ENCODE measurements at regions not wholly inside any gene's neighbourhood (a gene's known extent, or its start where the extent isn't known, plus 50 kb on each side); places are given as distances from the start of the nearest gene placed in this dataset.
"Not testable (repeated sequence)": the region's sequence is repeated elsewhere in the genome, so short reads cannot be mapped to it uniquely, and the experiment has no call there.

DNA sequence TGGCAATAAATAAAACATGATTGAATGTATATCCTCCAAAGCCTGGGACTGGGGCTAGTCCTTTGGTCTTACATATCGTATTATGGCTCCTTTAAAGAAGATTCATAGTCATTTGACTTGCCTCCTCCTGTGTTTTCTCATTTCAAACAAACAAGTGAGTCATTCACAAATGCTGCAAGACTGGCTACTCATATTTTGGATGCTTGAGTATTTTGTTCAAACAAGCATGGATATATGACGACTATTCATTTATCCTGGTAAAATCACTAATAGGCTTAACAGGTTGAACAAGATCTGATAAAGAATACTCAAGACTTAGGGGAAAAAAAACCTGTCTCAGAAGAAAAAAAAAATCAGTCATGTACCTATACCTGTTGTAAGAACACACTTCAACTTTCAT lies 111.1 kb upstream of the CCDC28A start:
- no peak for DNase-seq (ENCODE audit: low read depth)

DNA sequence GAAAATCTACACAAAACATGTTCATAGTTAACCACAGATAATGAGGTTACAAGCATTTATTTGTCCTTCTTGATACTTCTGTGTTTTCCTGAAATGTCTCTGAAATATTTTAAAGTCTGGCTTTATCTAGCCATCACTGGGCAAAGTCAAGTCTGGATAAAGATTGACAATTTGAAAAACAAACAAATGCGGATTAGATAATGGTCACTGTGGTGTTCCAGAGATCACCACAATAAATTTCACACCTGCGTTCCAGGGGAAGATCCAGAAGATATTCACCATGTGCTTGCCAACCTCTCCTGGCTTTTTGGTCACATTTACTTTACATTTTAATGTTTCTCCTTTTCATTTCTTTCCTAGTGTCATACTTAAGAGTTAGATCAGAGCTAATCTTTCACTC lies 109.7 kb upstream of the CCDC28A start:
- no peak for DNase-seq (ENCODE audit: low read depth)

DNA sequence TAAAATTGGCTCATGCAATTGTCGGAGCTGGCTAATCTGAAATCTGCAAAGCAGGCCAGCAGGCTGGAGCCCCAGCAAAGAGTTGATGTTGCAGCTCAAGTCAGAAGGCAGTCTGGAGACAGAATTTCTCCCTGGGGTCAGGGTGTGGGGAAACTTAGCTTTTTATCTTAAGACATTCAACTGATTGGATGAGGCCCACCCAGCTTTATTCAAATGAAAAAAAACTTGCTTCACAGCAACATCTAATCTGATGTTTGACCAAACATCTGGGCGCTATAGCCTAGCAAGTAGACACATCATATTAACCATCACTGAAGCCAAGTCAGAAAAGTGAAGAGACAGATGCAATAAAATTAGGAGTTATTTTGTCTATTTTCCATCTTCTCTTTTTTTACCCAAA lies 108.8 kb upstream of the CCDC28A start:
- DNase-seq (ENCODE audit: low read depth): no peak

DNA sequence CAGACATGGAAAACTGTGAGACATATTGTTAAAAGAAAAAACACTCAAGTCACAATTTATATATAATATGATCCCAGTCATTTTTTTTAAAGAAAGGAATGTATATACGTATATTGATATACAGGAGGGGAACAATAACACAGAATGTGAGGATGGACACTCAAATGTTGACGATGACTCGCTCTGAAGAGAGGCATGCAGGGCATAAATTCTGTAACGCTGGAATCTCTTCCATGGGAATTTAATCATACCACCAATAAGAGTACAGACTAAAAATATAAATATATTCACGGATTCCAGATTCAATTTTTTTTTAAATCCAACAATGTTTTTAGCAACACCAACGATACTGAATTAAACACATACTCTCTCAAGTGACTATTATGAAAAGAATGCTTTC lies 106.9 kb upstream of the CCDC28A start:
- DNase-seq (ENCODE audit: low read depth): no peak

DNA sequence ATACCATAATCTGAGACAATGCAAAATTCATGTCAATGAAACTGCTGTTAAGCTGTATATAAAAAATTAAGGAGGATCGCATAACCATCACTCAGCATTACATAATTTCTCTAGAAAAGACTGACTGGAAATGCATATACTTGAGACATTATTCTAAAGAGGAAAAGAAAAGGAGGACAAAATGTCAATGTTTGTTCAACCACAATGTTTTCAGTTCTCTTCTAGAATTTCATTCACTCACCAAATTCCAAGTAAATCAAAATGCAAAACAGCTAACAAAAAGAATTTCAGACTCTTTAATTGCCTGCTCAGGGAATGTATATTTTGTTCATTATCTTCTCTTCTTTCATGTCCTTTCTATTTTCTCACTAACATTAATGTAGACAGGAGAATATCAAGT lies 106.2 kb upstream of the CCDC28A start:
- no peak for DNase-seq (ENCODE audit: low read depth)

DNA sequence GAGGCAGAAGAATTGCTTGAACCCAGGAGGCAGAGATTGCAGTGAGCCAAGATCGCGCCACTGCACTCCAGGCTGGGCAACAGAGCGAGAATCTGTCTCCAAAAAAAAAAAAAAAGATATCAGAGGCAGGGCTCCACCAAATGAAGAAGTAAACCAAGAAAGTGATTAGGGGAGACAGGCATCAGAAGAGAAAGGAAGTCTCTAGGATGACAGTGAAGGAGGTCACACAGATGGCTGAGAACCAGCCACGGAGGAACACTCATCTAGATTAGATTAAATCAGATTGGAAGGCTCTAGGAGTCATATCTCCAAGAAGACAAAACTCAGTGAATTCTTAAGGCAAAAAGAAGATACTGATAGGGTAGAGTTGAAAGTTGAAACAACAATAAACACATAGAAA lies 102.2 kb upstream of the CCDC28A start:
- no peak for DNase-seq (ENCODE audit: low read depth)

DNA sequence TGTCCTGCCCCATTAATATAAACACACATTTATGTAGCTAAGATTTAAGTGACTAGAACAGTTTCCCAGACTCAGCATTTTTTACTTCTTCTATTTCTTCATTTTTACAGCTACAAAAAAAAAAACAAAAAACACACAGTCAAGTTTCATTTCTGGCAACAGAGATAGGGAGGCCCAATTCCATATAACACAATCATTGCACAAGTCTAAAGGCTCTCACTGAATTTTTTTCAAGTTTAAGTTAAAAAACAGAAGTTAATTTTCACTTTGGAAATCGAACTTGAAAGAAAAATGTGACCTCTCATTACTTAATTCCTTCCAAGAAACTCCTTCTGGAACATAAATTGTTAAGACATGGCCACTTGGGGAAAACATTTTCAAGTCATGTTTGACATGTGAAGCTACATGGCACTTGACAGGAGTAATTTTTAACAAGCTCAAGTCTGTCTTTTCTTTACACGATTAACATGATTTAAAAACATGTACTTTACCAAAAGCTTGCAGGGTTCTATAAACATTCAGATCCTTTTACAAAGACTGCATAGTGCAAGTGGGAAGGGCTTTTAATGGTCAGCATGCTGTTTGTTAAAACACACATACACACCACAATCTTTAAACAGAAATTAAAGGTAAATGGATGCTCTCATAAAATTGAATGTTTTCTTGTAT lies 100.1 kb upstream of the CCDC28A start:
- DNase-seq (ENCODE audit: low read depth): no peak

DNA sequence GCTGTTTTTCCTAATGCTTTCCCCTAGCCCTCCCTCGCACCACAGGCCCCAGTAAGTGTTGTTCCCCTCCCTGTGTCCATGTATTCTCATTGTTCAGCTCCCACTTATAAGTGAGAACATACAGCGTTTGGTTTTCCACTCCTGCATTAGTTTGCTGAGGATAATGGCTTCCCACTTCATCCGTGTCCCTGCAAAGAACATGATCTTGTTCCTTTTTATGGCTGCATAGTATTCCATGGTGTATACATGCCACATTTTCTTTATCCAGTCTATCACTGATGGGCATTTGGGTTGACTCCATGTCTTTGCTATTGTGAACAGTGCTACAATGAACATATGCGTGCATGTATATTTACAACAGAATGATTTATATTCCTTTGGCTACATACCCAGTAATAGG lies 99.1 kb upstream of the CCDC28A start:
- DNase-seq (ENCODE audit: low read depth): not testable (repeated sequence)

DNA sequence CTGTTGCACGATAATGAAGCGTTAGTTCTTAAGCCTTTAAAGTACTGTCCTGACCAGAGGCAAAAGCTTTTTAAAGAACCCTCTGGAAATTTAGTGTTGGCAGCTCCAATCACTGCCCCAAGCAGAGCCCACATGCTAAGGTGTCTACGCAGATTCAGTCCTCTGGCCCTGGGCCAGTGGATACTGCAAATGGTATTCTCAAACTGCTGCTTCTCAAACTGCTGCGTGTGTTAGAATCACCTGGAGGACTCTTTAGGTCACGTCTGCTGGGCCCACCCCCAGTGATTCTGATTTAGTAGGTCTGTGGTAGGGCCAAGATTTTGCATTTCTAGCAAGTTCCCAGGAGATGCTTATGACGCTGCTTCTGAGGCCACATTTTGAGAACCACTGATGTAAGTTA lies 96.0 kb upstream of the CCDC28A start:
- no peak for DNase-seq (ENCODE audit: low read depth)

DNA sequence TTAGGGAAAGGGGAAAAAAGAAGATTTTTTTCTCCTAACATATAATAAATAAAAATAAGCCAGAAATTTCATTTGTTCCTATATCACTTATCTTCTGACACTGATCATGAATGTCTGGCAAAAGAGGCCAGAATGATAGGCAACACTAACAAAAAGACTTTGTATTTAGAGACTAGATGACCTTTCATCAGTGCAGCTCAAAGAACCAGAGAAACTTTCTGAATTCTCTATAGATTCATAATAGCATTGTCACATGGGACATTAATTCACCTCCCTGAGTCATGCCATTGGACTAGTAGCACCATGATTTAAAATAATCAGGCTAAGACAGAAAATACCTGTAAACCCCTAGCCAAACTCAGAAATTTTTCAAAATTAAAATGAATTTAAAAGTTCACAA lies 95.4 kb upstream of the CCDC28A start:
- no peak for DNase-seq (ENCODE audit: low read depth)

DNA sequence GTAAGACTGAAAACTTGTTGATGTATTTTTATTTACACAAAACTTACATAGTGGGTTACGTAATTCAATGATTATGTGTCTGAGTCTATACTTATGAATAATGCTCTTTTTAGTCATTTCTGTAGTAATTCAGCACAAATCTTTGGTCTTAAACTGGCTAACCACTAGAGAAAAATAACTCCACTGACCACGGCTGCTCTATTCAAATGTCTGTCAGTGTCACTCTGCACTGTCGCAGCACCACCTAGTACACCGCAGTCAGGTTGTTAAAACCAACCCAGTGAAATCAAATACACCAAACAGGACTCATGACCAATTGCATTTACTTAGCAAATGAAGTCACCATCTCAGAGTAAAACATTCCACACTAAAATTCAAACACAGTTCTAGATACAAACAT lies 93.5 kb upstream of the CCDC28A start:
- DNase-seq (ENCODE audit: low read depth): no peak

DNA sequence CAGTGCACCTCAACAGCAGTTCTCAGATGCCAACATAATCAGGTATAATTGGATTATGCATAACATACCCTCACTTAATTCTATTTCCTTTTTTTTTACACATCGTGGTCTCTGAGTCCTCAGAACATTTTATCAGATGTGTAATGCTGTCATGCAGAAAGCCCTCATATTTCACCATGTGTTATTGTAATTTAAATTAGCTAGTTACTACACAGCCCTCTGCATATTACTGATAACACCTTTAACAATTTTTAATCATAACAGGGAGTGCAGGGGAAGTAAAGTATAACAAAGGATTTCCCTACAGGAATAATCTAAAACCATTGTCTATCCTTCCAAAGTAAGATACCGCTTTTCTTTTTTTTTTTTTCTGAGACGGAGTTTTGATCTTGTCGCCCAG lies 91.9 kb upstream of the CCDC28A start:
- DNase-seq (ENCODE audit: low read depth): no peak

DNA sequence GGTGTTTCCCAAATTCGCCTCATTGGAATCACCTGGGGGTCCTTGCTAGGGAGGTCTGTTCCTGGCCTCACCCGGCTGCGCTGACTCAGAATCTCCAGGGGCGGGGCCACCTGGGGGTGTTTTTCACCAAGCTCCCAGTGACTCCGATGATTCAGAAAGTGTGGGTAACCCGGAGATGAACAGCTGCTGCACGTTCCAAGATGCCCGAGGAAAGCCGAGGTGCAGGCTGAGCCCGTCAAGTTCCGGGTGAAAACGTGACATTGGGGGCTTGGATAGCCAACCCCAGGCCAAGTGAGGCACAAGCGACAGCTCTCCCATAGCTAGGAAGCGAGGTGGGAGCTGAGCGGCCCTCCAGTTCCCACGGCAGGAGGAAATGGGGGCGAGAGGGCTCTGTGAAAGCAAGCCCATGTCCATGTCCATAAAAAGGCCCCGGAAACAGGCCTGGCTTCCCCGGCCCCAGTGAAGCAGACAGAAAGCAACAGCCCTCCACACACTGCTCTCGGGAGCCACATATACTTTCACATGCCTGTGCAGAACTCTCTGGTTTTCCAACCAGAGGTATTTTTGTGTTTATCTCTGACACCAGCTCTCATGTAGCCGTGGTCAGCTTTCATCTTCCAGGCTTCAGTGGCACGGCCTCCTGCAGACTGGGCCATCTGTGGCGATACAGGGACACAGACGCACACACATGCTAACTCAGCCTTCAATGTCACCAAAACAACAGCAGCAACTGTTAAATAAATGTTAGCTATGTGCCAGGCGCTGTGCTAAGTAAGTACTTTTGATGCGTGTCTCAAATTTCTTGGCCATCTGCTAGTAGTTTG lies 90.7 kb upstream of the CCDC28A start:
- no peak for DNase-seq (ENCODE audit: low read depth)

DNA sequence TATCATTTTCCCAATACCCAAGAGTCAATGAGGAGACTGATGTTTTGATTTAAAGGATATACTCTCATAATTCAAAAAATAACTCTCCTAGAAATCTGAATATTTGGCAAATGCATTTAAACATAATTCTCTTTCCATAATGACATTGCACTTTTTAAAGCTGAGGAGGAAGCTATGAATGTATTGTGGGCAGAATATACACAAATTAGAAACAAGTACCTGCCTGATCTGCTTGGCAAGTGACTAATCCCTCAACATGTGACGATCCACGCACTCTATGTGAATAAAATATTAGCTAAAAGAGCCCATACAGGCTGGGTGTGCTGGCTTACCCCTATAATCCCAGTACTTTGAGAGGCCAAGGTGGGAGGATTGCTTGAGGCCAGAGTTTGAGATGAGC lies 88.3 kb upstream of the CCDC28A start:
- DNase-seq (ENCODE audit: low read depth): no peak

DNA sequence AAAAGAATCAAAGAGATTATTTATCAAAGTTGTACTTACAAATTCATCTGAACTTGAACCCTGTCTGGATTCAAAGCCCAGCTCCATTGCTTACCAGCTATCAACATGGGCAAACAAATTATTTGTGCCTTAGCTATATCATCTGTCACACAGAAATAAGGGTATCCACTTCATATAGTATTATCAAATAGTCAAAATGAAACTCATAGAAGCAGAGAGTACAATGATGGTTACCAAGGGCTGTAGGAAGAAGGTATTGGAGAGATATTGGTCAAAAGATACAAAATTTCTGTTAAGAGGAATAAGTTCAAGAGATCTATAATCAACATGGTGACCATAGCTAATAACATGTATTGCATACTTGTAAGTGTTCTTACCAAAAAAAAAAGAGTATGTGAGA lies 87.8 kb upstream of the CCDC28A start:
- no peak for DNase-seq (ENCODE audit: low read depth)

DNA sequence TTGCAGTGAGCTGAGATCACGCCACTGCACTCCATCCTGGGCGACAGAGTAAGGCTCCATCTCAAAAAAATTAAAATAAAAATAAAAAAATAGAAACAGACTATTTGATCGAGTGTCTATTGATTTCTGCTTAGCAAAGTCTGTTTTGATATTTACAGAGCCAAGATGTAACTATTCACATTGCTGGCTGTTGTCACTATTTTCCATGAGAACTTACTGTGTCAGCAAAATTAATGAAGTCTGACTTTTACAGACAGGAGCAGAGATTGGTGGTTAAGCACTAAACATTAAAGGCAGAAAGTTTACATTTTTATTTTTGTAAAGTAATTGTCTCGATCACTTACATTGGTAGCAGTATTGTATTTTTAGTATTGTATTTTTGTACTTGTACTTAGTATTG lies 85.0 kb upstream of the CCDC28A start:
- no peak for DNase-seq (ENCODE audit: low read depth)

DNA sequence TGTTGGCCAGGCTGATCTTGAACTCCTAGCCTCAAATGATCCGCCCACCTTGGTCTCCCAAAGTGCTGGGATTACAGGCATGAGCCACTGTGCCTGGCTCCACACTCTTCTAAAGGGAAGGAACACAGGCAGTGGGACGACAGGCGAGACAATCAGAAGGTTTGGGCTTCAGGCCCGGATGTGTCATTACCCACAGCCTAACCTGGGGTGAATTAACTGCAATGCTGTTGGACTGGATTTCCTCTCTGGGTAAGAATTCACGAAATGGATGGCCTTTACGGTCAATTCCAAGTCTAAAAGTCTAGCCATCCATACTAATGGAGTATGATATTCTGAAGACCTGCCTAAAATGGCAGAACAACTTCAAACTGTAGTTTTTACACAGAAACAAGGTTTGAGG lies 83.7 kb upstream of the CCDC28A start:
- DNase-seq (ENCODE audit: low read depth): no peak

DNA sequence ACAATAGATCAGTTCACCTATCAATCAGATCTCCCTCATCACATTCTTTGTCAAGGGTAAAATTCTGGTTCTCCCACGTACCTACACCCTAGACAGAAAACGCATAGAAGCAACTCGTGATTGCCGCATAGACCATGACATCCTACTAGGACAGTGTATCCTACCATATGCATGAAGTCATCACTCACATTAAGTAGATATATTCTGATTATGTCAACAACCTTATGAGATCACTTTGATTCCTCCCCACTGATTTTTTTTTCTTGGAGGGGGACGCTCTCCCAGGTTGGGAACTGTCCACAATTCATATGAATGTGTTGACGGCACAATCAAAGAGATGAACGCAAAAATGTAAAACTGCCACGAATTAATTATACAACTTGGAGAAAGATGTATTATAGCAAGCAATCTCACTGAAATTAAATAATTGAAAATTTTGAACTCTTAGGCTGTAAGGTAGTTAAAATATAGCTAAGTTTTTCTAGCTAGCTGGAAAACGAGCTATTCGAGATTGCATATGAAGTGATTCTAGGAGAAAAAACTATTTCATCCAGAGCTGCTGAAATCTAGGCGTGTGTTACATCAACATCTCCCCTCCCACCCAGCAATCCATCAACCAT lies 82.5 kb upstream of the CCDC28A start:
- DNase-seq (ENCODE audit: low read depth): no peak

DNA sequence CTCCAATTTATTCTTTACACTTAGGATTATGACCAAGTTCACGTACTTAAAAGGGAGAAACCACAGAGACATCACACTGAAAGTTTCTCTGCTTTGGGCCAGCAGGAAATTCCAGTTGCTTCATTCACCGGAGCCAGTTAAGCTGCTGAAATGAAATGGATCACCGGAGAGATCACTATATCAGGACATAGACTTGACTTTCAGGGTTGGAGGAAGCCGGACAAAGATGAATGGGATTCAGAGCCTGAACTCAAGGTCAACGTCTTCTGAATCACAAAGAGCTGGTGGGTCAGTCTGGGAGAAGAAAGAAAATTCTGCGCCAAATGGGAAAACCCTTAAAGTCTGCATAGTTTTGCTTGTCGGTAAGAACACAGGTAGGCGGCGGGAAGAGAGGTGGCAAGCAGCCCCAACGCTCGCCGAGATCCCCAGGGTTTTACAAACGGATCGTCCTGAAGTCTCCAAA lies 81.9 kb upstream of the CCDC28A start:
- DNase-seq (ENCODE audit: low read depth): peak; percentile 51

DNA sequence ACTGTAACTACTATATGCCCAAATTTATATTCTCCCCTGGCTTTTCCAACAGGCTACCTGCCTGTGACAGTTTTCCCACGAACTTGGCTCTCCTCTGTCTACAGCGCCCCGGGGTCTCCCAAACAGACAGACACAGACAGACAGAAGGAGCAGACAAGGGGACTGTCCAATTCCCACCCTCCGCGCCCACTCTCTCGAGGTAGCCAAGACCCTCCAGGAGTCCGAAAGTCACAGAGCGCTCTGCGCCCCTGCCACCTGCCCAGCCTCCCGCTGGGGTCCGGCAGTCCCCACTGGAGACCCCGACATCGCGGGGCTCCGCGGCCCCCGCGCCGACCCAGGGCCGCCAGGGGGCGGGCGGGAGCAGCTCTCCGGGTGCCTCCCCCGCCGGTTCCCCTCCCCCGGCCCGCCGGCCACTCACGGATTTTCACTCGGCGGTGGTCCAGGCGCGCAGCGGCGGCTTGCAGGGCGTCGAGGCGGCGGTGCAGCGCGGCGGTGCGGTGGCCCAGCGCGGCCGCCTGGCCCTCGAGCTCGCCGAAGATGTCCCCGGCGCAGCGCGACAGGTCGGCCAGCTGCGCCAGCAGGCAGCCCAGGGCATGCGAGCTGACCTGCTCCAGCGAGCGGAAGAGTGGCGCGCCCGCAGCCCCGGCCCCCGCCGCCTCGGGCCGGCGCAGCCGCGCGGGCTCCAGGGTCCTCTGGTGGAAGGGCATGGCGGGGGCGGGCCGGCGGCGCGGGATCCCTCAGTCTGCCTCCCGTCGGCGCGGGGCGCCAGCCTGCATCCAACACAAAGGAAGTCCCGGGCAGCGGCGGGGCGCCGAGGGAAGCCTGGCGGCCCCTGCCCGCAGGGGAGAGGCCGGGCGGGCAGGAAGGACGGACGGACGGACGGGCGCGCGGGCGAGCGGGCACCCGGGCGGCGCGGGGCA lies 81.3 kb upstream of the CCDC28A start:
- DNase-seq (ENCODE audit: low read depth): no peak

DNA sequence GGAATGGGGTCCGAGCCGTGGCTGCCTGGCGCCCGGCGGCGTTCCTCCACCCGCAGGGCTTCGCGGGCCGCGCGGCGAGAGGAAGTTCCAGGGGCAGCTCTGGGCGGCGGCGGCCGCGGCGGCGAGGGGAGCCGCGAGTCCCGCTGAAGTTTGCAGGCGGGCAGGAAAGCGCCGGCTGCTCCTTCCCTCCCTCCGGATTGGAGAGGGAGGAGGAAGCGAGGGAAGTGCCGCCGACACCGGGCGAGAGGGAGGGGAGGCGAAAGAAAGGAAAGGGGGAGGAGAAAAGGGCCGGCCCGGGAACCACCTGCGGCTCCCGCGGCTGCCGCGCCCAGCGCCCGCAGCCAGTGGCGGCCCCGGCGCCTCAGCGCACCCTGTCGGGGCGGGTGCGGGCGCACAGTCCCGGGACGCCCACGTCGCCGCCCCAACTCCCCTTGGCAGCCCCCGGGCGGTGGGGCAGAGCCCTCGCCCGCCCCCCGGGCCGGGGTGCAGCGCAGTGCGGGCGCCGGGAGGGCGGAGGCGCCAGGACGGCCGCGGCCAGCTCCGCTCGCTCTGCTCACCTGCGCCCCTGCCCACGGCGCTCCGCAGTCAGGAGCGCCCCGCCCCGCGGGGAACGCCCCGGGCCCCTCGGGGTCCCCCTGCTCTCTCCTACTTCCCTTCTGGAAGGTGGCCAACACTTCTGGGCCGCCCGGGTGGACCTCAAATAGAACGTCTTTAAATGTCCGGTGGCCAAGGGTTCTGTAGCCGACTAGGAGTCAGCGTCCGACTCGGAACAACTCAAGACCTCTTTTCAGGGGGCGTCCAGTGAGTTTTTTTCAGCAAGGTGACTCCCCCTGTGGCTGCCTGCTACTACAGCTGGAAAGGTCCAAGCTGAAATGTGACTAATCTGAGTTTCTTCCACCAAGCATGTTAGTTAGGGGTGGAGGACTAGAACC lies 80.3 kb upstream of the CCDC28A start:
- DNase-seq (ENCODE audit: low read depth): no peak
